HCT116 (cell line): ENCODE measurements at regions not wholly inside any gene's neighbourhood (a gene's known extent, or its start where the extent isn't known, plus 50 kb on each side); places are given as distances from the start of the nearest gene placed in this dataset.

Source experiments
- CTCF ChIP-seq, 3 experiments: fragments of 200-600 bp in 1 of 3; sonication (generic) in 1 of 3; IDR thresholded peaks in 2 of 3; conservative IDR thresholded peaks in 1 of 3; 2 replicates each; pipeline ENCODE4 v1.5.1; 2012 to 2017; ENCODE audit warnings: low read depth in 2 of 3, low read length in 2 of 3, antibody characterized with exemption in 1 of 3, borderline replicate concordance in 1 of 3, control low read depth in 1 of 3, mild to moderate bottlenecking in 1 of 3, mixed read lengths in 1 of 3, mixed run types in 1 of 3, moderate library complexity in 1 of 3; ENCODE audit not compliant: insufficient read depth in 1 of 3
- EGR1 ChIP-seq: IDR thresholded peaks from 2 replicates; pipeline ENCODE4 v1.6.1; 2012; ENCODE audit warnings: low read depth
- EZH2 ChIP-seq: fragments of 200-600 bp; sonication (generic); IDR thresholded peaks from 2 replicates; pipeline ENCODE4 v1.6.1; 2017; ENCODE audit warnings: antibody characterized with exemption, mixed run types
- EZH2phosphoT487 ChIP-seq: fragments of 200-600 bp; IDR thresholded peaks from 2 replicates; pipeline ENCODE4 v1.6.1; 2018; ENCODE audit warnings: antibody characterized with exemption, borderline replicate concordance
- POLR2A ChIP-seq: IDR thresholded peaks from 2 replicates; pipeline ENCODE4 v1.7.0; 2011; ENCODE audit warnings: borderline replicate concordance; ENCODE audit not compliant: insufficient read depth, insufficient read length; ENCODE audit errors: extremely low read depth
- POLR2AphosphoS5 ChIP-seq: IDR thresholded peaks from 2 replicates; pipeline ENCODE4 v1.6.1; 2011; ENCODE audit warnings: mild to moderate bottlenecking, low read depth, low read length, moderate library complexity
- RAD21 ChIP-seq: IDR thresholded peaks from 2 replicates; pipeline ENCODE4 v1.6.1; 2012; ENCODE audit warnings: low read depth, mild to moderate bottlenecking
- SIN3A ChIP-seq: IDR thresholded peaks from 2 replicates; pipeline ENCODE4 v1.6.1; 2012; ENCODE audit warnings: low read depth

DNA sequence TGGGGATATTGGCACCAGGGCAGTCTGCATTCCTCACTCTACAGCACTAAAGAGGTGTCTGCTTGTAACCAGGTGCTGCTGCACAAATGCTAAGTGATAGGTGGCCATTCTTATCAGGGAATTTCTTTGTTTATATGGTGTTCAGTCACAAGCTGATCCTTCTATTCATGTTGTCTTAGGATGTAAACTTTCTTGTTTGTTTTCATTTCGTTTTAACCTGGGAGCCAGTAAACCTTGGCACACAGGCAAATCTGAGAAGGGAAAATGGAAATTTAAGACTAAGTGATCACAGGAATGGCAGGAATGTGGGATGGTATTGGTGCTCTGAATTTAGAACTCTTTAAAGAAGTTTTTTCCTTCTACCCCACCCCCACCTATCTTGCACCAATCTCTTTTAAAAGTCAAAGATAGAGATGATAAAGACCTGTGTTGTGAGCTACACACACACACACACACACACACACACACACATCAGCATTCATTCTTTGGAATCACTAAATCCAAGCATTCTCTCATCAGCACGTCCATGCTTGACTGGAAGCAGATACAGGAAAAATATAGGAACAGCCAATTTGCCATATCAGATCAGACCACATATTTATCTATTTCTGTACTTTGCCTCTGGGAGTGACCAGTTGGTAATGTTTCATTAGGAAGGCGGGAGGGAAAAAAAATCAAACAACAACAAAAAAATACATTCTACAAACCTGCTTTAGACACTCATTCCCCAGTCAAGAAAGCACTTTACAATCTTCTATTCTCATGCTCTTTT lies 451.4 kb upstream of the ADGRL2 start:
- TF ChIP-seq CTCF (IDR thresholded peaks at IDR 0.05 in 2 of 3, conservative IDR thresholded peaks at IDR 0.05 in 1 of 3; ENCODE audit: borderline replicate concordance in 1 of 3, insufficient read depth in 1 of 3, low read depth in 2 of 3, low read length in 2 of 3) = no peak
- no peak for TF ChIP-seq EGR1
- no peak for TF ChIP-seq RAD21
- TF ChIP-seq POLR2AphosphoS5 = no peak
- no peak for TF ChIP-seq SIN3A
- TF ChIP-seq POLR2A = no peak
- no peak for TF ChIP-seq EZH2
- no peak for TF ChIP-seq EZH2phosphoT487
